IMR-90 (cell line): ENCODE measurements at regions not wholly inside any gene's neighbourhood (a gene's known extent, or its start where the extent isn't known, plus 50 kb on each side); places are given as distances from the start of the nearest gene placed in this dataset.

Experiments
- ATAC-seq: fragments of 200-7000 bp; cut with Tn5 transposase; 2 replicates; pipeline ENCODE4 v1.9.1; 2020; ENCODE audit warnings: low read depth, mild to moderate bottlenecking, moderate library complexity
- BruUV-seq: library from RNA; stranded (reverse); fragments of 400-500 nt; replicated peaks from 2 replicates; lab custom pipeline; 2021; lab: Mats Ljungman, UMichigan
- CTCF ChIA-PET: fragments of 300-600 bp; formaldehyde crosslinking; extraction: SDS; loops from one replicate; lab custom pipeline; 2021; ENCODE audit warnings: antibody characterized with exemption; lab: Yijun Ruan, JAX
- POLR2A ChIA-PET: fragments of 300-600 bp; sonication (Branson Sonifier 250); formaldehyde crosslinking; loops from one replicate; lab custom pipeline; 2022; ENCODE audit warnings: antibody characterized with exemption; ENCODE audit not compliant: unreplicated experiment; lab: Charles Lee
- DNase-seq: peaks from one replicate; pipeline ENCODE4 v3.0.0; 2013
- H2AFZ ChIP-seq: replicated peaks from 2 replicates; pipeline ENCODE3; 2013; ENCODE audit warnings: low read length, mild to moderate bottlenecking; ENCODE audit not compliant: poor library complexity
- H2AK5ac ChIP-seq: 2 replicates; pipeline ENCODE4 v1.6.1; 2013; ENCODE audit warnings: low read depth, low read length, inconsistent platforms
- H2AK9ac ChIP-seq: replicated peaks from 2 replicates; pipeline ENCODE3; 2013; ENCODE audit warnings: mild to moderate bottlenecking, low read depth, low read length, moderate library complexity; ENCODE audit not compliant: poor library complexity
- H2BK120ac ChIP-seq: 2 replicates; pipeline ENCODE4 v1.6.1; 2013; ENCODE audit warnings: low read depth, low read length, inconsistent platforms
- H2BK15ac ChIP-seq: 3 replicates; pipeline ENCODE4 v1.6.1; 2013; ENCODE audit warnings: low read depth, low read length, inconsistent platforms
- H2BK20ac ChIP-seq: 2 replicates; pipeline ENCODE4 v1.6.1; 2013; ENCODE audit warnings: low read depth, mild to moderate bottlenecking, inconsistent platforms, low read length, moderate library complexity
- H2BK5ac ChIP-seq: 2 replicates; pipeline ENCODE4 v1.6.1; 2013; ENCODE audit warnings: mild to moderate bottlenecking, low read depth, low read length, inconsistent platforms; ENCODE audit not compliant: poor library complexity, severe bottlenecking
- H3K14ac ChIP-seq: replicated peaks from 2 replicates; pipeline ENCODE4 v1.6.1; 2013; ENCODE audit warnings: low read depth, low read length, inconsistent platforms
- H3K18ac ChIP-seq: 2 replicates; pipeline ENCODE4 v1.6.1; 2013; ENCODE audit warnings: low read depth, low read length, control low read depth
- H3K23ac ChIP-seq: 2 replicates; pipeline ENCODE4 v1.6.1; 2013; ENCODE audit warnings: low read depth, low read length, inconsistent platforms
- H3K27ac ChIP-seq: 2 replicates; pipeline ENCODE4 v1.5.1; 2013; ENCODE audit warnings: mild to moderate bottlenecking, control low read depth, low read length; ENCODE audit not compliant: insufficient read depth
- H3K27me3 ChIP-seq: 2 replicates; pipeline ENCODE4 v1.6.1; 2013; ENCODE audit warnings: low read length; ENCODE audit not compliant: control insufficient read depth, insufficient read depth
- H3K36me3 ChIP-seq: 2 replicates; pipeline ENCODE4 v1.6.1; 2013; ENCODE audit warnings: low read length, mixed read lengths; ENCODE audit not compliant: control insufficient read depth, insufficient read depth
- H3K4ac ChIP-seq: 2 replicates; pipeline ENCODE4 v1.6.1; 2013; ENCODE audit warnings: low read depth, low read length, inconsistent platforms
- H3K4me1 ChIP-seq: 2 replicates; pipeline ENCODE4 v1.6.1; 2013; ENCODE audit warnings: low read length, mixed read lengths; ENCODE audit not compliant: control insufficient read depth, insufficient read depth
- H3K4me2 ChIP-seq: 2 replicates; pipeline ENCODE4 v1.6.1; 2013; ENCODE audit warnings: low read depth, mild to moderate bottlenecking, control low read depth, low read length, moderate library complexity
- H3K4me3 ChIP-seq: 2 replicates; pipeline ENCODE4 v1.5.1; 2013; ENCODE audit warnings: low read depth, mild to moderate bottlenecking, control low read depth, low read length, moderate library complexity; ENCODE audit not compliant: insufficient read depth
- H3K56ac ChIP-seq: 2 replicates; pipeline ENCODE4 v1.6.1; 2013; ENCODE audit warnings: low read length, inconsistent platforms; ENCODE audit not compliant: insufficient read depth; ENCODE audit errors: extremely low read depth
- H3K79me1 ChIP-seq, 2 experiments: 2 replicates each; pipeline ENCODE4 v1.6.1; 2013; ENCODE audit warnings: low read length in 2 of 2, inconsistent platforms in 1 of 2, low read depth in 1 of 2
- H3K9ac ChIP-seq: 2 replicates; pipeline ENCODE4 v1.6.1; 2013; ENCODE audit warnings: low read depth, low read length, control low read depth
- H3K9me1 ChIP-seq: 2 replicates; pipeline ENCODE4 v1.6.1; 2013; ENCODE audit warnings: low read length, inconsistent platforms; ENCODE audit not compliant: insufficient read depth
- H3K9me3 ChIP-seq: 2 replicates; pipeline ENCODE4 v1.6.1; 2013; ENCODE audit warnings: low read length; ENCODE audit not compliant: control insufficient read depth, insufficient read depth
- H4K20me1 ChIP-seq: 2 replicates; pipeline ENCODE4 v1.6.1; 2013; ENCODE audit warnings: low read length, inconsistent platforms; ENCODE audit not compliant: insufficient read depth
- H4K5ac ChIP-seq: 2 replicates; pipeline ENCODE4 v1.6.1; 2013; ENCODE audit warnings: mild to moderate bottlenecking, low read depth, low read length, control low read depth
- H4K8ac ChIP-seq, 2 experiments: 2 replicates each; pipeline ENCODE4 v1.6.1; 2013; ENCODE audit warnings: low read depth in 2 of 2, low read length in 2 of 2, control low read depth in 1 of 2, inconsistent platforms in 1 of 2
- H4K91ac ChIP-seq: 2 replicates; pipeline ENCODE4 v1.6.1; 2013; ENCODE audit warnings: low read depth, low read length, inconsistent platforms; ENCODE audit not compliant: insufficient read depth
- BHLHE40 ChIP-seq: fragments of 150-350 bp; IDR thresholded peaks from 2 replicates; pipeline ENCODE4 v1.6.1; 2016; ENCODE audit warnings: mild to moderate bottlenecking, low read depth, low read length
- CEBPB ChIP-seq: IDR thresholded peaks from 2 replicates; pipeline ENCODE4 v1.6.1; 2012; ENCODE audit warnings: low read depth, low read length, improper control_type of control experiment
- ELK1 ChIP-seq: fragments of 150-350 bp; IDR thresholded peaks from 2 replicates; pipeline ENCODE4 v1.6.1; 2016; ENCODE audit warnings: low read depth, mild to moderate bottlenecking, low read length, moderate library complexity, borderline replicate concordance
- FOS ChIP-seq: fragments of 150-350 bp; IDR thresholded peaks from 2 replicates; pipeline ENCODE4 v1.6.1; 2016; ENCODE audit warnings: low read depth, low read length
- RAD21 ChIP-seq: IDR thresholded peaks from 2 replicates; pipeline ENCODE4 v1.6.1; 2012; ENCODE audit warnings: low read length, improper control_type of control experiment
- RCOR1 ChIP-seq: IDR thresholded peaks from 2 replicates; pipeline ENCODE4 v1.6.1; 2012; ENCODE audit warnings: mild to moderate bottlenecking, low read length, improper control_type of control experiment; ENCODE audit not compliant: insufficient replicate concordance
- RFX5 ChIP-seq: IDR thresholded peaks from 2 replicates; pipeline ENCODE4 v1.8.0; 2012; ENCODE audit warnings: low read depth, mild to moderate bottlenecking, low read length, moderate library complexity
- USF2 ChIP-seq: fragments of 150-350 bp; IDR thresholded peaks from 2 replicates; pipeline ENCODE4 v1.6.1; 2017; ENCODE audit warnings: mild to moderate bottlenecking, antibody characterized with exemption, low read length, low read depth
- WGBS, 2 experiments: methylation state at CpG; one replicate each; pipeline versions ENCODE4 v1.1.5 to v1.1.7; 2013; ENCODE audit warnings: missing lambda C conversion rate in 2 of 2; ENCODE audit not compliant: insufficient read length in 1 of 2; ENCODE audit errors: extremely low coverage in 2 of 2; 5-methylcytosine and 5-hydroxymethylcytosine counted together
- dilution Hi-C: fragments of 300-500 bp; cut with HindIII; formaldehyde crosslinking; loops from one replicate; pipeline ENCODE4 v1.14.3; 2018; ENCODE audit warnings: low sequenced_read_pairs; ENCODE audit not compliant: unreplicated experiment
- in situ Hi-C: fragments of 300-500 bp; cut with MboI; formaldehyde crosslinking; loops from 3 replicates; pipeline ENCODE4 v1.14.3; 2019; ENCODE audit warnings: low sequenced_read_pairs, inconsistent platforms, mixed read lengths
- intact Hi-C: fragments of 100-400 bp; cut with micrococcal nuclease; formaldehyde crosslinking; loops from 2 replicates; pipeline ENCODE4 v1.10.0; 2022

GRCh38 chr5:123285122-123286023, 137.8 kb downstream of the CEP120 start:
- dilution Hi-C loops, result no loop called here
- no peaks in the 10 kb centered on the region for H3K36me3 ChIP-seq
- H3K4me3 ChIP-seq, result peak overlapping the region; percentile 18
- no peak overlapping the region for H3K27ac ChIP-seq
- no peaks in the 10 kb centered on the region for H3K9me3 ChIP-seq
- POLR2A ChIA-PET, result no interaction called here
- peak overlapping the region; percentile 76 for H3K4me2 ChIP-seq
- H3K56ac ChIP-seq, result no peak overlapping the region
- ATAC-seq (peak; percentile 87), DNase-seq (peak; percentile 61)
- H2BK120ac ChIP-seq, result no peak overlapping the region
- BruUV-seq, result no TSS peak
- H2AK5ac ChIP-seq, result no peak overlapping the region
- H3K9me1 ChIP-seq, result no peaks in the 10 kb centered on the region
- H4K20me1 ChIP-seq, result no peaks in the 10 kb centered on the region
- in situ Hi-C loops, result no loop called here
- no peaks in the 10 kb centered on the region for H3K79me1 ChIP-seq
- no peak overlapping the region for H3K23ac ChIP-seq
- TF ChIP-seq RFX5 (no peak), FOS (no peak), RAD21 (no peak), ELK1 (no peak), USF2 (no peak), RCOR1 (no peak), CEBPB (no peak), BHLHE40 (no peak)
- no peak overlapping the region for H4K8ac ChIP-seq
- no peaks in the 10 kb centered on the region for H3K4me1 ChIP-seq
- H2BK5ac ChIP-seq, result no peak overlapping the region
- CTCF ChIA-PET, result no interaction called here
- no peak overlapping the region for H2BK15ac ChIP-seq
- intact Hi-C loops, result loop anchor here (5.0 kb wide), 1 partner anchor 163 kb away; no protein-coding TSS in a partner anchor
- H2BK20ac ChIP-seq, result no peak overlapping the region
- no peak overlapping the region for H4K91ac ChIP-seq
- no peak overlapping the region for H4K5ac ChIP-seq
- no peak overlapping the region for H3K18ac ChIP-seq
- H2AK9ac ChIP-seq, result no peak overlapping the region
- H3K27me3 ChIP-seq, result peaks cover 5% of the 10 kb centered on the region
- no peak overlapping the region for H3K4ac ChIP-seq
- 15% methylated on average over 9 of the region's 34 CpGs; no CpG with 5 or more reads in 1 of the 2 experiments for WGBS, 2 experiments
- no peak overlapping the region for H3K14ac ChIP-seq
- peak overlapping the region; percentile 73 for H2AFZ ChIP-seq
- H3K9ac ChIP-seq, result no peak overlapping the region; the same call in 1 of the 2 replicates
